ENCODE measurements at regions not wholly inside any gene's neighbourhood (a gene's known extent, or its start where the extent isn't known, plus 50 kb on each side); places are given as distances from the start of the nearest gene placed in this dataset.

DNA sequence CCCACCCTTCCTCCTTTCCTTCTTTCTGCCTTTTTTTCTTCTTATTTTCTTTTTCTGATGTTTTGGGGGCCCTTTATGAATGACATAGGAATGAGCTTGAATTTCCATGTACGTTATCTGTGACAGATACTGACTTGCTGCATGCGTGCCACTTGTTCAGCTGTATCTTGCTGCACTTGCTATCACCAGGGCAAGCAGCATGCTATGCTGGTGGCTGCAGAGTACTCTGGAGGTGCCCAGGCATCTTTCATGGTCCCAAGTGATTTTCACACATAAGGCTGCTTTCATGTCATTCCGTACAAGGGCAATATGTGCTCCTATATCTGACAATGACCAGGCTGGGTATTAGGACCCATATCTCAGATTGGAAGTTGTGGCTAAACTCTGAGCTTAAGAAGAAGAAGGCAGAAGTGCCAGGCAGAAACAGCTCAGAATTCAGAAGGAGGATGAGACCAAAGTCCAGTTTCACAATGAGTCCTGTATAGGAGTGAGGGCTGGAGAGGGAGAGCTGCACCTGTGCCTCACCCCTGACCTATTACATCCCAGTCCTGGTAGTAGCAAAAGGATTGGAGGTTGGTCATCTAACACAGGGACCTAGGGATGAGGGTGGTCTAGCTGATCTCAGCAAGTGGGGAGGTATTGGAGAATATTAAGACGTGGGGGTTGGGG is 299.0 kb upstream of the DDHD1 start:
- Histone ChIP-seq H3K36me3 (ENCODE audit: control insufficient read depth in 1 of 2, insufficient read depth in 2 of 2, low read depth in 1 of 2, low read length in 2 of 2) (no peaks in the 10 kb centered on the region), H2BK120ac (ENCODE audit: low read depth, low read length) (no peak overlapping the region), H3K27me3 (ENCODE audit: control insufficient read depth in 1 of 2, insufficient read depth in 1 of 2, low read length in 2 of 2) (no peaks in the 10 kb centered on the region), H2BK12ac (ENCODE audit: low read length in 2 of 2) (peak overlapping the region in 1 of 2 experiments; percentile 10), H3K4me3 (ENCODE audit: insufficient read depth in 1 of 2, low read depth in 1 of 2, low read length in 2 of 2) (no peak overlapping the region), H3K9me3 (ENCODE audit: control insufficient read depth, low read length) (no peaks in the 10 kb centered on the region), H3K4me2 (ENCODE audit: low read length, poor library complexity, severe bottlenecking) (no peak overlapping the region), H4K91ac (ENCODE audit: low read length) (no peak overlapping the region), H2AFZ (ENCODE audit: low read depth, low read length) (no peak overlapping the region), H4K8ac (ENCODE audit: low read length) (no peak overlapping the region), H2BK15ac (ENCODE audit: low read depth, poor library complexity, severe bottlenecking) (no peak overlapping the region), H3K4ac (ENCODE audit: low read depth in 1 of 2, low read length in 2 of 2) (no peak overlapping the region), H3K14ac (ENCODE audit: low read length in 2 of 2) (no peak overlapping the region), H3K18ac (ENCODE audit: low read depth in 1 of 2, low read length in 2 of 2) (peak overlapping the region in 1 of 2 experiments; percentile 42), H3K27ac (ENCODE audit: low read length, poor library complexity, severe bottlenecking) (no peak overlapping the region), H3K79me1 (replicated peaks; ENCODE audit: low read length, poor library complexity, severe bottlenecking) (no peaks in the 10 kb centered on the region), H2BK5ac (ENCODE audit: low read depth, low read length, poor library complexity, severe bottlenecking) (no peak overlapping the region), H2AK5ac (ENCODE audit: low read length, severe bottlenecking) (no peak overlapping the region), H3K23ac (ENCODE audit: low read length in 2 of 2) (no peak overlapping the region), H3K4me1 (ENCODE audit: control insufficient read depth, insufficient read depth, low read depth, low read length) (no peaks in the 10 kb centered on the region), H3K9ac (ENCODE audit: low read length) (no peak overlapping the region)
- 97% methylated on average over 4 of the region's 4 CpGs for WGBS
- DNase-seq = no peak

- Histone ChIP-seq H3K4me3 (ENCODE audit: insufficient read depth in 1 of 2, low read depth in 1 of 2, low read length in 2 of 2) (no peak overlapping the region), H3K14ac (ENCODE audit: low read length in 2 of 2) (no peak overlapping the region), H3K4me2 (ENCODE audit: low read length, poor library complexity, severe bottlenecking) (no peak overlapping the region), H3K27ac (ENCODE audit: low read length, poor library complexity, severe bottlenecking) (no peak overlapping the region), H4K8ac (ENCODE audit: low read length) (no peak overlapping the region), H3K9ac (ENCODE audit: low read length) (no peak overlapping the region), H3K36me3 (ENCODE audit: control insufficient read depth in 1 of 2, insufficient read depth in 2 of 2, low read depth in 1 of 2, low read length in 2 of 2) (no peaks in the 10 kb centered on the region), H2BK120ac (ENCODE audit: low read depth, low read length) (no peak overlapping the region), H4K91ac (ENCODE audit: low read length) (no peak overlapping the region), H2AFZ (ENCODE audit: low read depth, low read length) (no peak overlapping the region), H3K27me3 (ENCODE audit: control insufficient read depth in 1 of 2, insufficient read depth in 1 of 2, low read length in 2 of 2) (no peaks in the 10 kb centered on the region), H2BK12ac (ENCODE audit: low read length in 2 of 2) (no peak overlapping the region), H3K4ac (ENCODE audit: low read depth in 1 of 2, low read length in 2 of 2) (no peak overlapping the region), H3K79me1 (replicated peaks; ENCODE audit: low read length, poor library complexity, severe bottlenecking) (no peaks in the 10 kb centered on the region), H2AK5ac (ENCODE audit: low read length, severe bottlenecking) (no peak overlapping the region), H3K4me1 (ENCODE audit: control insufficient read depth, insufficient read depth, low read depth, low read length) (no peaks in the 10 kb centered on the region), H2BK5ac (ENCODE audit: low read depth, low read length, poor library complexity, severe bottlenecking) (no peak overlapping the region), H3K23ac (ENCODE audit: low read length in 2 of 2) (no peak overlapping the region), H2BK15ac (ENCODE audit: low read depth, poor library complexity, severe bottlenecking) (no peak overlapping the region), H3K18ac (ENCODE audit: low read depth in 1 of 2, low read length in 2 of 2) (no peak overlapping the region), H3K9me3 (ENCODE audit: control insufficient read depth, low read length) (no peaks in the 10 kb centered on the region)
- WGBS = 89% methylated on average over 3 of the region's 3 CpGs
- no peak for DNase-seq
Measured at GRCh38 chr14:53450871-53451270, 297.7 kb upstream of the DDHD1 start.

- no peak overlapping the region for H2BK120ac ChIP-seq (ENCODE audit: low read depth, low read length)
- H3K4me2 ChIP-seq (ENCODE audit: low read length, poor library complexity, severe bottlenecking) = no peak overlapping the region
- no peak overlapping the region for H3K27ac ChIP-seq (ENCODE audit: low read length, poor library complexity, severe bottlenecking)
- no peaks in the 10 kb centered on the region for H3K36me3 ChIP-seq (ENCODE audit: control insufficient read depth in 1 of 2, insufficient read depth in 2 of 2, low read depth in 1 of 2, low read length in 2 of 2)
- no peak overlapping the region for H4K91ac ChIP-seq (ENCODE audit: low read length)
- H2BK12ac ChIP-seq (ENCODE audit: low read length in 2 of 2) = no peak overlapping the region
- no peak overlapping the region for H3K4ac ChIP-seq (ENCODE audit: low read depth in 1 of 2, low read length in 2 of 2)
- H3K9me3 ChIP-seq (ENCODE audit: control insufficient read depth, low read length) = no peaks in the 10 kb centered on the region
- no peak overlapping the region for H3K18ac ChIP-seq (ENCODE audit: low read depth in 1 of 2, low read length in 2 of 2)
- no peak overlapping the region for H3K9ac ChIP-seq (ENCODE audit: low read length)
- no peak overlapping the region for H3K23ac ChIP-seq (ENCODE audit: low read length in 2 of 2)
- no peak for DNase-seq
- no peaks in the 10 kb centered on the region for H3K79me1 ChIP-seq (replicated peaks; ENCODE audit: low read length, poor library complexity, severe bottlenecking)
- no peak overlapping the region for H3K14ac ChIP-seq (ENCODE audit: low read length in 2 of 2)
- no peaks in the 10 kb centered on the region for H3K27me3 ChIP-seq (ENCODE audit: control insufficient read depth in 1 of 2, insufficient read depth in 1 of 2, low read length in 2 of 2)
- no peaks in the 10 kb centered on the region for H3K4me1 ChIP-seq (ENCODE audit: control insufficient read depth, insufficient read depth, low read depth, low read length)
- WGBS = 91% methylated on average over 2 of the region's 2 CpGs
- no peak overlapping the region for H2BK15ac ChIP-seq (ENCODE audit: low read depth, poor library complexity, severe bottlenecking)
- no peak overlapping the region for H2AFZ ChIP-seq (ENCODE audit: low read depth, low read length)
- H4K8ac ChIP-seq (ENCODE audit: low read length) = no peak overlapping the region
- H2BK5ac ChIP-seq (ENCODE audit: low read depth, low read length, poor library complexity, severe bottlenecking) = no peak overlapping the region
- no peak overlapping the region for H3K4me3 ChIP-seq (ENCODE audit: insufficient read depth in 1 of 2, low read depth in 1 of 2, low read length in 2 of 2)
- no peak overlapping the region for H2AK5ac ChIP-seq (ENCODE audit: low read length, severe bottlenecking)
Measured at GRCh38 chr14:53448682-53449081, 295.6 kb upstream of the DDHD1 start.

GRCh38 chr14:53444677-53445312 is 291.7 kb upstream of the DDHD1 start:
- no peaks in the 10 kb centered on the region for H3K9me3 ChIP-seq (ENCODE audit: control insufficient read depth, low read length)
- H4K8ac ChIP-seq (ENCODE audit: low read length) = no peak overlapping the region
- no peak overlapping the region for H2BK5ac ChIP-seq (ENCODE audit: low read depth, low read length, poor library complexity, severe bottlenecking)
- no peak overlapping the region for H3K14ac ChIP-seq (ENCODE audit: low read length in 2 of 2)
- H3K79me1 ChIP-seq (replicated peaks; ENCODE audit: low read length, poor library complexity, severe bottlenecking) = no peaks in the 10 kb centered on the region
- no peak for DNase-seq
- H3K27me3 ChIP-seq (ENCODE audit: control insufficient read depth in 1 of 2, insufficient read depth in 1 of 2, low read length in 2 of 2) = no peaks in the 10 kb centered on the region
- H2BK120ac ChIP-seq (ENCODE audit: low read depth, low read length) = no peak overlapping the region
- no peak overlapping the region for H3K4ac ChIP-seq (ENCODE audit: low read depth in 1 of 2, low read length in 2 of 2)
- no peak overlapping the region for H4K91ac ChIP-seq (ENCODE audit: low read length)
- H3K23ac ChIP-seq (ENCODE audit: low read length in 2 of 2) = no peak overlapping the region
- no peak overlapping the region for H2BK12ac ChIP-seq (ENCODE audit: low read length in 2 of 2)
- no peak overlapping the region for H3K18ac ChIP-seq (ENCODE audit: low read depth in 1 of 2, low read length in 2 of 2)
- no peak overlapping the region for H2BK15ac ChIP-seq (ENCODE audit: low read depth, poor library complexity, severe bottlenecking)
- no peaks in the 10 kb centered on the region for H3K4me1 ChIP-seq (ENCODE audit: control insufficient read depth, insufficient read depth, low read depth, low read length)
- no peak overlapping the region for H3K27ac ChIP-seq (ENCODE audit: low read length, poor library complexity, severe bottlenecking)
- no peak overlapping the region for H3K4me3 ChIP-seq (ENCODE audit: insufficient read depth in 1 of 2, low read depth in 1 of 2, low read length in 2 of 2)
- H3K36me3 ChIP-seq (ENCODE audit: control insufficient read depth in 1 of 2, insufficient read depth in 2 of 2, low read depth in 1 of 2, low read length in 2 of 2) = no peaks in the 10 kb centered on the region
- H3K9ac ChIP-seq (ENCODE audit: low read length) = no peak overlapping the region
- WGBS = 93% methylated on average over 3 of the region's 5 CpGs
- no peak overlapping the region for H2AK5ac ChIP-seq (ENCODE audit: low read length, severe bottlenecking)
- no peak overlapping the region for H2AFZ ChIP-seq (ENCODE audit: low read depth, low read length)
- H3K4me2 ChIP-seq (ENCODE audit: low read length, poor library complexity, severe bottlenecking) = no peak overlapping the region
